Pancreas (tissue), 10 donors: ENCODE measurements at regions not wholly inside any gene's neighbourhood (a gene's known extent, or its start where the extent isn't known, plus 50 kb on each side); places are given as distances from the start of the nearest gene placed in this dataset.

Source experiments
- ATAC-seq, 4 donors: fragments of 200-7000 bp; cut with Tn5 transposase; one replicate each; pipeline versions ENCODE4 v1.8.0 to v1.9.1; 2020; ENCODE audit warnings: mild to moderate bottlenecking in 4 of 4, moderate library complexity in 4 of 4
- DNase-seq, 6 donors: peaks; one replicate each; pipeline ENCODE4 v3.0.0-alpha.2; 2020
- FAIRE-seq: peaks from 2 replicates; lab custom pipeline; 2012; peaks lifted over from hg19 to GRCh38; lab: Jason Lieb, UNC
- H3K27ac ChIP-seq, 4 donors: fragments of 200-600 bp; sonication (generic); 1 replicate in 3 of 4; 2 replicates in 1 of 4; pipeline versions ENCODE4 v1.5.0 to v1.8.0; 2020
- H3K27me3 ChIP-seq, 4 donors: fragments of 200-600 bp; one replicate each; pipeline ENCODE4 v1.8.0; 2021
- H3K36me3 ChIP-seq, 3 donors: fragments of 200-600 bp; sonication (generic) in 1 of 3; one replicate each; pipeline versions ENCODE4 v1.5.0 to v1.8.0; 2020 to 2021
- H3K4me1 ChIP-seq, 3 donors: fragments of 200-600 bp; one replicate each; pipeline ENCODE4 v1.8.0; 2021
- H3K4me3 ChIP-seq, 4 donors: fragments of 200-600 bp; sonication (generic) in 2 of 4; one replicate each; pipeline versions ENCODE4 v1.5.0 to v1.8.0; 2020 to 2021
- H3K9me3 ChIP-seq, 4 donors: fragments of 200-600 bp; one replicate each; pipeline ENCODE4 v1.8.0; 2021
- WGBS, 2 donors: extraction: QIAGEN DNeasy Blood & Tissue Kit; methylation state at CpG; one replicate each; pipeline ENCODE4 v1.1.7; 2013; 5-methylcytosine and 5-hydroxymethylcytosine counted together
- intact Hi-C, 3 donors: fragments of 100-400 bp; cut with DNase I; formaldehyde crosslinking; loops; one replicate each; pipeline versions ENCODE4 v1.11.1 to v1.14.2; 2022
- TF ChIP-seq, protein P1 (sequence below), 4 donors: fragments of 200-600 bp; sonication (generic) in 3 of 4; IDR thresholded peaks; one replicate each; pipeline versions ENCODE4 v1.5.0 to v1.8.0; 2021; ENCODE audit warnings: antibody characterized with exemption in 4 of 4
- donor health status: healthy with polysubstance abuse.
- donor health status: DM: no; HTN: no; CAD: no; lungs with moderate emphysema.
- donor health status: DM: no; HTN: no; CAD: no.
- donor health status: control.
- donor health status: control.
- donor health status: Bipolar disorder and iron deficiency.
- donor health status: DM: yes; HTN: yes; CAD: no.
- donor health status: DM: no; HTN: no; CAD: no.
- donor health status: DM: no; HTN: no; CAD: no.
- donor health status: DM: yes; HTN: yes; CAD: no.

DNA sequence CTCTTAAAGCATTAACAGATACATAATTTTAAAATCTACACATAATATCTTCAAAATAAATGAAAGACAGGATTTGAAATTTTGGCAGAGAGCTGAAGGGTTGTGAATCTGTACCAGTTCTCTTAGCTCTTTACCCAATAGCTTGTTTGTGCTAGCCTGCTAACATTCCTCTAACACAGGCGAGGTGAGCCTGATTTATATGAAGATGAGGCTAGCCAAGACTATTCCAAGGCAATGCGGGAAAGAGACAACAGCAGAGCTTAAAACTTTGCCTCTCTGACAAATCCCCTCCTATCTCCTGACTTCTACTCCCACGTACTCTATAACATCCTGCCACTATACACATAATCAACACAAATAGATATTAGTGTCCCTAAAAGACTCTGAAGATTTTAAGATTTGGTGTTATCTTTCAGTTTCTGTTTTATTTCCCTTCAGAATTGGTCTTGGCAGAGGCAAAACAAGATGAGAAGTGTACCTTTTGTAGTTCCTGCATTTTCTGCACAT is 745.6 kb upstream of the ZNF608 start:
- FAIRE-seq, result no peak
- no peak for DNase-seq
- H3K27ac ChIP-seq, result no peak overlapping the region
- H3K27me3 ChIP-seq, result no peaks in the 10 kb centered on the region
- no peak for ATAC-seq
- TF ChIP-seq, protein P1, sequence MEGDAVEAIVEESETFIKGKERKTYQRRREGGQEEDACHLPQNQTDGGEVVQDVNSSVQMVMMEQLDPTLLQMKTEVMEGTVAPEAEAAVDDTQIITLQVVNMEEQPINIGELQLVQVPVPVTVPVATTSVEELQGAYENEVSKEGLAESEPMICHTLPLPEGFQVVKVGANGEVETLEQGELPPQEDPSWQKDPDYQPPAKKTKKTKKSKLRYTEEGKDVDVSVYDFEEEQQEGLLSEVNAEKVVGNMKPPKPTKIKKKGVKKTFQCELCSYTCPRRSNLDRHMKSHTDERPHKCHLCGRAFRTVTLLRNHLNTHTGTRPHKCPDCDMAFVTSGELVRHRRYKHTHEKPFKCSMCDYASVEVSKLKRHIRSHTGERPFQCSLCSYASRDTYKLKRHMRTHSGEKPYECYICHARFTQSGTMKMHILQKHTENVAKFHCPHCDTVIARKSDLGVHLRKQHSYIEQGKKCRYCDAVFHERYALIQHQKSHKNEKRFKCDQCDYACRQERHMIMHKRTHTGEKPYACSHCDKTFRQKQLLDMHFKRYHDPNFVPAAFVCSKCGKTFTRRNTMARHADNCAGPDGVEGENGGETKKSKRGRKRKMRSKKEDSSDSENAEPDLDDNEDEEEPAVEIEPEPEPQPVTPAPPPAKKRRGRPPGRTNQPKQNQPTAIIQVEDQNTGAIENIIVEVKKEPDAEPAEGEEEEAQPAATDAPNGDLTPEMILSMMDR (IDR thresholded peaks at IDR 0.05), result no peak
- no peaks in the 10 kb centered on the region for H3K4me1 ChIP-seq
- H3K9me3 ChIP-seq, result no peaks in the 10 kb centered on the region
- no peaks in the 10 kb centered on the region for H3K36me3 ChIP-seq
- no peak overlapping the region for H3K4me3 ChIP-seq
- intact Hi-C loops, result no loop called here
- 79 to 83% methylated on average over 3 of the region's 3 CpGs for WGBS, 2 donors

DNA sequence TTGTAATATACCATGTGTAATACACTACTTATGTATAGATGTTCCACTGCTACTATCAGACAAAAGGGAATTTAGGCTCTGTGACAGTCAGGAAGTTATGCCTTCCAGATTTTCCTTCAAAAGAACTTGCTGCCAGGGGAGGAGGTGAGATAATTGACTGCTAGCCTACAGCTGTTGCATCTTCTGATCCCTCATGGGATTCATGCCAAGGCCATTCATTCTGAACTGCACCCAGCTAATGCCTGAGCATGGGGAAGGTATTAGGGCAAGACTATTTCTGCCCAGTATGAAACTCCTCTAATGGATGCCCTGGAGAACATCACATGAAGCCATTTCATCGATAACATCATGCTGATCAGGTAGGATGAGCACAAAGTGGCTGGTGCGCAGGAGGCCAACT is 746.5 kb upstream of the ZNF608 start:
- ATAC-seq, result no peak
- TF ChIP-seq, protein P1 (IDR thresholded peaks at IDR 0.05), result no peak
- Histone ChIP-seq H3K4me1 (no peaks in the 10 kb centered on the region), H3K27me3 (no peaks in the 10 kb centered on the region), H3K9me3 (no peaks in the 10 kb centered on the region), H3K27ac (no peak overlapping the region), H3K4me3 (no peak overlapping the region), H3K36me3 (no peaks in the 10 kb centered on the region)
- no peak for DNase-seq
- no peak for FAIRE-seq
- intact Hi-C loops, result no loop called here
- WGBS, 2 donors, result 93 to 96% methylated on average over 2 of the region's 2 CpGs

DNA sequence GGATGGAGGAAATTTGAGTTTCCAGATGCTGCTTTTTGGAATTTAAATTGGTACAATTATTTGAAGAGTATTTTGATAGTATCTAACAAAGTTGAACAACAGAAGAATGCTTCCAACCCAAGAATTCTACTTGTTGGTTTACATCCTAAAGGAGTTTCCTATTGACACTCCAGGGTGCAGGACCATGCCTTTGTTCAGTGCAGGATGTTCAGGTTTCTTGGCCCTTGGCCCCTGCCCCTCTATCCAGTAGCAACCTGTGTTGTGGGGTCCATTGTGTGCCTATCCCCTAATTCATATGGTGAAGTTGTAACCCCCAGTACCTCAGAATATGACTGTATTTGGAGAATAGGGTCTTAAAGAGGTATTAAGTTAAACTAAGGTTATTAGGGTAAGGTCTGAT is 750.0 kb upstream of the ZNF608 start:
- no peak overlapping the region for H3K27ac ChIP-seq
- TF ChIP-seq, protein P1 (IDR thresholded peaks at IDR 0.05), result no peak
- ATAC-seq (no peak), DNase-seq (no peak), FAIRE-seq (no peak)
- no peaks in the 10 kb centered on the region for H3K27me3 ChIP-seq
- H3K9me3 ChIP-seq, result no peaks in the 10 kb centered on the region
- intact Hi-C loops, result no loop called here
- no peaks in the 10 kb centered on the region for H3K36me3 ChIP-seq
- H3K4me1 ChIP-seq, result no peaks in the 10 kb centered on the region
- no peak overlapping the region for H3K4me3 ChIP-seq

DNA sequence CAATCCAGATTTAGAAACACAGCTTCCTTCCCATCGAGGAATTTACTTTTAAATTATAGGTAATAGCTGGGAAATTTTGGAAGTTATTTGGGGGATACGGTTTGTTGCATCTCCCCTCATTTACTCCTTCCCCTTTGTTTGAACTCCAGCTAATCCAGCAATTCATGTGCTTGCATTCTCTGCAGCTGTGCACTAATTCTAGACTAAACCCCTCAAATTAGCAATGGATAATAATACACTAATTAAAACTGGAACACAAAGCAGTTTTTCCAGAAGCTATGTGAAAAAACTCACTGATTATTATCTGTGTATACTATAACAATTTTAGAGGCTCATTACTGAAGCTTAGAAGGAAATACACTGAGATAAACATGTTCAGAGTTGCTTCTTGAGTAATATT is 751.2 kb upstream of the ZNF608 start:
- TF ChIP-seq, protein P1 (IDR thresholded peaks at IDR 0.05), result no peak
- FAIRE-seq (no peak), ATAC-seq (no peak), DNase-seq (no peak)
- intact Hi-C loops, result no loop called here
- no peaks in the 10 kb centered on the region for H3K9me3 ChIP-seq
- H3K36me3 ChIP-seq, result no peaks in the 10 kb centered on the region
- no peak overlapping the region for H3K4me3 ChIP-seq
- no peaks in the 10 kb centered on the region for H3K4me1 ChIP-seq
- no peaks in the 10 kb centered on the region for H3K27me3 ChIP-seq
- WGBS, 2 donors, result 74 to 82% methylated on average over 2 of the region's 2 CpGs
- no peak overlapping the region for H3K27ac ChIP-seq

DNA sequence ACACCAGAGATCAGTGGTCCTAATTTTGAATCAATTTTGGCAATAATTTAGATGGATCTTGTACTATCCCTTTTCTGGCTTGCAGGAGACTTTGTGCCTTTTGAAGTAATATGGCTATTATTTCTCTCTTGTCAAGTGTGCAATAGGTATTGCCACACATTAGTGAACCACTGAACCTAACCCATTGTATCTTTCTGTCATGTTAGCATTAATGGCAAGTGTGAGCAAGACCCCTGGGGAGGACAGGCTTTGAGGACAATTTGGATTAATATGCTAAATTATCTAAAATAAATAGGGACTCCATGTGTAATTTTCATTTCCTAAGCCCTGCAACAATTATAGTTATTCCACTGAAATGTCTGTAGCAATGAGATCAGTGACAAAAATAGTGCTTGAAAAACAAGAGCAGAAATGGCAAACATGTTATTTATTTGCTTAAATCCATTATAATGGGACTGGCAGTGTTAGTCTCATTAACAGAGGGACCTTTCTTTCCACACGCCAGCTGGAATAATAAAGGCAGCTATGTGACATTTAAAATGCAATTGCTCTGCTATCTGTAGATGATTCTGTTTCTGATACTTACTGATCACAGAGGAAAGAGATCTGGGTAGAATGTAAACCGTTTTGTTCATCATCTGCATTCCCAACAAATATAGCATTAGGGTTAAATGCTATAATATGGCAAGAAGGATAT is 753.3 kb upstream of the ZNF608 start:
- TF ChIP-seq, protein P1 (IDR thresholded peaks at IDR 0.05), result no peak
- H3K4me3 ChIP-seq, result no peak overlapping the region
- no peak overlapping the region for H3K27ac ChIP-seq
- H3K36me3 ChIP-seq, result no peaks in the 10 kb centered on the region
- 44 to 65% methylated on average over 2 of the region's 2 CpGs for WGBS, 2 donors
- no peaks in the 10 kb centered on the region for H3K9me3 ChIP-seq
- no peaks in the 10 kb centered on the region for H3K27me3 ChIP-seq
- ATAC-seq (no peak), DNase-seq (no peak), FAIRE-seq (no peak)
- intact Hi-C loops, result no loop called here
- peaks cover 0 to 2% (median 0%) of the 10 kb centered on the region in 3 donors for H3K4me1 ChIP-seq
